NCI-H2196 treated with DMSO at 0.1 percent for 48 hours (cell line): ENCODE measurements at regions not wholly inside any gene's neighbourhood (a gene's known extent, or its start where the extent isn't known, plus 50 kb on each side); places are given as distances from the start of the nearest gene placed in this dataset.
"Not testable (repeated sequence)": the region's sequence is repeated elsewhere in the genome, so short reads cannot be mapped to it uniquely, and the experiment has no call there.

Experiments
- DNase-seq: peaks from one replicate; lab custom pipeline; 2025; ENCODE audit not compliant: unreplicated experiment; lab: John Stamatoyannopoulos, UW

GRCh38 chr5:12910641-12911040 is 1006.4 kb upstream of the CTNND2 start:
- no peak for DNase-seq

DNA sequence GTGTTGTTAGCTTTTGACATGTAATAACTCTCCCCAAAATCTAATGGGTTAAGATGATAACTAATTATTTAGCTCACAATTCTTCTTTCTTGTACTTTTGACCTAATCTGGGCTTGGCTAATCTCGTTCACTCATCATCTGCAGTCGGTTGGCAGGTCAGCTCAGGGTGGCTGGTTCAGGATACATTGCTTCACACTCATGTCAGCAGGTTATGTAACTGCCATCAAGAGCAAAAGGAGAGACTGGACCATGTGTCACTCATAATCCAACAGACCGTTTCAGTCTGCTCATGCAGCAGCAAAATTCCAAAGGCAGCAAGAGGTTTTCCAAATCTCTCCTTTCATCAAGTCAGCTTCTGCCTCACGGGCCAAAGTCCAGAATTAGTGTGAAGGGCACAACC is 998.4 kb upstream of the CTNND2 start:
- DNase-seq = no peak

DNA sequence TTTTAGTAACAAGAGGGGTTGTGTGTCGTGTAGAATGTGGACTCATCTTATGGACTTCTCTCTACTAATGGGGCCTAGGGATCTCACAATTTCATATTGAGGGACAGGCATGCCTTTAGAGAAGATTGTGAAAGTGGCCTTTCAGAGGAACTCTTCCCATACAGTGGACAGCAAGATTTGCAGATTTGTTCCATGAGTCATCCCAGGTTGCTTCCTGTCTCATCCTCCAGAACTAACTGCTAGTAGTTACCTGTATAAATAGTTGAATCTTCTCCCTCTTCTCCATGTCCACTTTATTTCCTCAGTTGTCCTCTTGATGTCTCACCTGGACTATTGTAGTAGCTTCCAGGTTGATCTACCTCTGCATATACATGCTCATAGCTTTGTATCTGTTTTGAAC is 997.5 kb upstream of the CTNND2 start:
- DNase-seq = no peak

GRCh38 chr5:12896086-12896485 is 991.8 kb upstream of the CTNND2 start:
- DNase-seq = no peak

- DNase-seq = no peak
Observed at GRCh38 chr5:12885018-12885417, 980.8 kb upstream of the CTNND2 start.

GRCh38 chr5:12883395-12883794 is 979.1 kb upstream of the CTNND2 start:
- no peak for DNase-seq

DNA sequence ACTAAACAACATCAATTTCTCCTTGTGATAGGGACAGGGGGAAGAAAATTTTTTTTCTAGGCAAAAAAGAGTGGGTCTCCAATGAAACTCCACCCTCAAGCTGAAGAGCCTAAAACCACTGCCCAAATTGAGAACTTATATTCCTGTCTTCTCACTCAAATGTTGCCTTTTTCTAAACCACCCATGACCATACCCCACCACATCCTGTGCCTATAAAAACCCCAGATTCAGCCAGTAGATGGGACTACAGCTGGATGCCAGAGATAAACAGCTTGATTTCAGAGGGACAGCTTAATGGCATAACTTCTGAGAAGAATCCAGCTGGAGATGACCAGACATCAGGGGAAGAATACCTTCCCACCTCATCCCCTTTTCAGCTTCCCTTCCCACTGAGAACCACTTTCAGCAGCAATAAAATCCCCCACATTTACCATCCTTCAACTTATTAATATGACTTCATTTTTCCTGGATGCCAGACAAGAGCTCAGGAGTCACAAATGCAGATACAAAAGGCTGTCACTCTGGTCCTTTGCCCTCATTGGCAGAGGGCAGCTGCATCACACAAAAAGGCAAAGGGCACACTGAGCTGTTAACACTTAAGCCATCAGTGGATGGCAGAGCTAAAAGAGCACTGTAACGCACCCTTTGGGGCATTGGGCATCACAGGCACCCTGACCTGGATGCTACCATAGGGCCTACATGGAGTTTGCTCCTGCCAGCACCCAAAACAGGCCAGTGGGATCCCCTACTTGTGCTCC is 972.5 kb upstream of the CTNND2 start:
- DNase-seq = no peak

DNA sequence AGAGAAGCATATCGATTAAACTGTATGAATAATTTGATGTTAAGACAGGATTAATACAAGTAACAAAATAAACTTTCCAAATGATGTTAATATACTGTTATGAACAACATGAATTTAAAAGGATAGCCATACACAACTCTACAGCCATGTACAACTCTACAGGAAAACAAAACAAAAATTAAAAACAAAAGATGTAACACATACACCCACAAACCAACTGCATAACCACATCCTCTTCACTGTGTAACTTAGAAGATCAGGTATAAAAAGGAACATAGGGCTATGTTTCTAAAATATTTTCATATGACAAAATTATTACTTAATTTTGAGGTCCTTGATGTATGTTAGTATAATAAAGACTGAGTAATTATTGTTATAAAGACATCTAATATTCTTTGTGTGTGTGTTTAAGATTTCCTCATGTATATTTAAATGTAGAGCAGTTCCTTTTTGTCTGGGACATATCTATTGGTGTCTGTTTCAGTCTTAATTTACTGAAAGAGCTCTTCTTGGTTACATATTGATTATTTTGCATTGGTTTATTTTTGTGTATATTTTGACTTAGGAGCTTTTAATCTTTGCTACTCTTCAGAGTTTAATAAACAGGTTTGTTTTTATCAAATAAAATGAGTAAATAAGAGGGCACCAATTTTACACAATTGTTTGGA is 966.8 kb upstream of the CTNND2 start:
- DNase-seq = no peak

DNA sequence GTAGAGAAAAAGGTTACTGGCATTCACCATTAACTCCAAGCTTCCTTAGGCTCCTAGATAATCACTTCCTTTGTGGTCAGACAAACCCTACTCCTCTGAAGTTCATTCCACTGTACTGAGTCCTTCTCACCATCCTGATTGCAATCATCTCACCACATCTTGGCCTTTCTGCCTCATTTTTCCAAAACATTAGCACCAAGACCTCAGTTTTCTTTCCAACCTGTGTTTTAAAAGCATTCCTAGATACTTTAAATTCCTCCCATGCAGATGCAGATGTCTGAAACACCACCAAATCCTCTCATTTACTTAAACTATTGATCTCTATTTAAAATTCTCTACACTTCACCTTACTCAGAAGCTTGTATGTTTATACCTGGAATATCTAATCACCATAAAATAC is 961.3 kb upstream of the CTNND2 start:
- no peak for DNase-seq

DNA sequence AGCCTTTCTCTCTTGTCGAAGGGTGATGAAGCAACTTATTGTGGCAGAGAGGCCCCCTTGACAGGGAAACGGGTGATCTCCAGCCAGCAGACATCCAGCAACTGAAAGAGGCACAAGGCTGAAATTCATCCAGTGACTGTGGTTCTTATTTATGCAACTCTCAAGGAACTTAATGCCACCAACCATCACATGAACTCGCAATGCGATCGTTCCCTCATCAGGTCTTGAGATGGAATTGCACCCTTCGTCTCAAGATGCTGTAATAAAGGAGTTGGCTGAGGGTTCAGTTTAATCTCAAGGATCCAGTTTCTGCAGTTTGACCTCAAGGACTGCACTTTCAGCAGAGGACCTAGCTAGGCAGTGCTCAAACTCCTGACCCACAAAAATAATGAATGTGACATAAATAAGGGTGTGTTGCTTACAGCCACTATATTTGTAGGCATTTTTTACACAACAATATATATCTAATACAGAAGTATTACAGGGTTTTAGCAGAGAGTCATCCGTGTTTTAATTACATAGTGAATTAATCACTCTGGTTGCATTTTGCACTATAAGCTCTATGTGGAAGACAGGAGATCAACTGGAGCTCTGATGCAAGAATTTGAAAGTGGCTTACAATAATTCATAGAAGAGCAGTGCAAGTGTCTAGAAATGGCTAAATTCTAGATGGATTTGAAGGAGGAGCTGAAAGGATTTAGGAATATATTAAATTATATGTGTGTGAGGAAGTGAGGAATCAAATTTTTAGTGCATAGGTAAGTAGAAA is 957.8 kb upstream of the CTNND2 start:
- DNase-seq = no peak

- DNase-seq = not testable (repeated sequence)
Observed at GRCh38 chr5:12856105-12856504, 951.9 kb upstream of the CTNND2 start.

- no peak for DNase-seq
Observed at GRCh38 chr5:12854386-12854785, 950.1 kb upstream of the CTNND2 start.

- no peak for DNase-seq
Observed at GRCh38 chr5:12851761-12852160, 947.5 kb upstream of the CTNND2 start.

DNA sequence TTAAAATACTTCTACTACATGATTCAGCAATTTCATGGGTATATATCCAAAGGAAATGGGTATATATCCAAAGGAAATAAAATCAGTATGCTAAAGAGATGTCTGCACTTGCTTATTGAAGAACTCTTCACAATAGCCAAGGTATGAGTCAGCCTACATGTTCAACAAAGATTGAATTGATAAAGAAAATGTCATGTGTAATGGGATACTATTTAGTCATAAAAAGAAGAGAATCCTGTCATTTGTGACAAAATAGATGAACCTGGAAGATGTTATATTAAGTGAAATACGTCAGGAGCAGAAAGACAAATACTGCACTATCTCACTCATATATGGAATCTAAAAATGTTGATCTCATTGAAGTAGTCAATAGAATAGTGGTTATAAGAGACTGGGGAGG is 944.5 kb upstream of the CTNND2 start:
- DNase-seq = no peak

GRCh38 chr5:12845549-12846159 is 941.4 kb upstream of the CTNND2 start:
- no peak for DNase-seq

- no peak for DNase-seq
Observed at GRCh38 chr5:12840972-12841371, 936.7 kb upstream of the CTNND2 start.

DNA sequence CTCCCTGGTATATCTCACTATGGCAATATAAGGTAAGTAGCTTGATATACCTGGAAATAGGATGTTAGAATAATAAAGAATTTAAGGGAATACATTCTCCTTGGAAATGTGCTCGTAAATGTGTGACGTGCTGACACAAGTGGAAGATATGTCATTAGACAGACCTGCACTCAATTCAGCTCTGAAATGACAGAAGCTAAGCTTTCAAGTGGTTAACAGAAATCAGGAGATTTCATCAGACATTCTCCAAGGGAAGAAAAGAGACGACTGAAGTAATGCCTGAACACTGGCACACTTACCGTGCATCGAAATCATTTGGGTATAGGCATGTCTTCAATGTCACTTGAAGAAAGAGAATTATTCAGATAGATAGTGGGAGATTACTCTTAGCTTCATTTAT is 933.3 kb upstream of the CTNND2 start:
- no peak for DNase-seq

- no peak for DNase-seq
Observed at GRCh38 chr5:12825163-12825562, 920.9 kb upstream of the CTNND2 start.

DNA sequence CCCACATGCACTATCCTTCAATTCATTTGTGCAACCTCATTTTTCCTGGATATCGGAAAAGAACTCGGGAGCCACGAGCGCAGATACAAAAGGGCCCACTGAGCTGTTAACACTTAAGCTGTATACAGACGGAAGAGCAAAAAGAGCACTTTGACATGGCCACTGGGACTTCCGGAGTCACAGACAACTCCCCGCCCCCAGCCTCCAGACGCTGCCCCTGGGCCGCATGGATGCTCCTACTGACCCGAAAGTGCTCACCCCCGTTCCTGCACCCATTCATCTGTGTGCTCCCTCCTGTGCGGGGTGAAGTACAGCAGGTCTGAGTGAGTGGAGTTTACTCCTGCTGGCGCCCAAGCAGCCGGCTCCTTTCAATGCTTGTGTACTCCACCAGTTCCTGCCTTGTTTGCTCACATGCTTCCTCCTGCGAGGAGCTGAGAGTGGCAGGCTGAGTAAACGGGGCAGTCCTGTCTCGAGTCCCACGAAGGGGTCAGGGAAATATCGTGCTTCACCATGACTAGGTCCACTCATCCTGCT is 901.0 kb upstream of the CTNND2 start:
- DNase-seq = no peak

DNA sequence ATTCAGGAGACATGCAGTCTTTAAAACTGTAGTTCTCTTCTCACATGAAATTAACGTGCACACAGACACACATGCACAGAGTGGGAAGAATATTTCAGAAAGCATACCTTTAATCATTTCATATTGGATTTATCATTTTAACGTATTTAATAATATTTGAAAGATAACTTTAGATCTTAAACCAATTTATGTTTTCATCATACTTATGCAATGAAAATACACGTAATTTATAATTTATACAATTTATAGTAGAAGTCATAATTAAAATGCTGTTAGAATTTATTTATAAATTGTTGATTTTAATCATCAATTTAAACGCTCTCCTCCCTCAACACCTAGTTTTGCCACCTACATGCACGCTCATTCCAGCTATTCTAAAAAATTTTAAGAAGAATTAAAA is 894.9 kb upstream of the CTNND2 start:
- no peak for DNase-seq

DNA sequence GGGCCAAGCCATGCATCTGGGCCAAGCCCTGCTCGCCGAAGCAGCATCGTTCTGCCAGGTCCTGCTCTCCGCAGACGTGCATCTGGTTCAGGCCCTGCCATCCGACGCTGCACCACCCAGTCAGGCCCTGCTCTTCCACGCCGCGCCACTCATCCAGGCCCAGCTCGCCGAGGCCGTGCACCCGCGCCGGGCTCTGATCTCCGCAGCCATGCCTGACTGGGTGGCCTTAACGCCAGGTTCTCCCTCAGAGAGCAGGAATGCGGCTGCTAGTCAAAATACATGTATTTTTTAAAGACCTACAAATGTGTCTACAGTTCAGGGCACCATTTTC is 891.1 kb upstream of the CTNND2 start:
- no peak for DNase-seq
